GM19438 (cell line): ENCODE measurements at regions not wholly inside any gene's neighbourhood (a gene's known extent, or its start where the extent isn't known, plus 50 kb on each side); places are given as distances from the start of the nearest gene placed in this dataset.
"Not testable (repeated sequence)": the region's sequence is repeated elsewhere in the genome, so short reads cannot be mapped to it uniquely, and the experiment has no call there.

Experiments used
- ATAC-seq: cut with Tn5 transposase; IDR thresholded peaks from one replicate; pipeline ENCODE4 v1.9.1; 2021; ENCODE audit warnings: low read depth; ENCODE audit not compliant: unreplicated experiment

GRCh38 chr1:233722212-233722979 is 108.5 kb downstream of the KCNK1 start:
- ATAC-seq = no peak

- ATAC-seq = no peak
Observed at GRCh38 chr1:233723387-233723786, 109.5 kb downstream of the KCNK1 start.

- not testable (repeated sequence) for ATAC-seq
Observed at GRCh38 chr1:233724131-233724631, 110.3 kb downstream of the KCNK1 start.

- ATAC-seq = no peak
Observed at GRCh38 chr1:233725423-233725822, 111.5 kb downstream of the KCNK1 start.

- no peak for ATAC-seq
Observed at GRCh38 chr1:233728721-233729120, 114.8 kb downstream of the KCNK1 start.

GRCh38 chr1:233730380-233730779 is 116.5 kb downstream of the KCNK1 start:
- no peak for ATAC-seq

- no peak for ATAC-seq
Observed at GRCh38 chr1:233730809-233731208, 116.9 kb downstream of the KCNK1 start.

GRCh38 chr1:233732206-233732605 is 118.3 kb downstream of the KCNK1 start:
- no peak for ATAC-seq

- ATAC-seq = no peak
Observed at GRCh38 chr1:233734456-233734855, 120.5 kb downstream of the KCNK1 start.

GRCh38 chr1:233735331-233735730 is 121.4 kb downstream of the KCNK1 start:
- ATAC-seq = no peak

- no peak for ATAC-seq
Observed at GRCh38 chr1:233735847-233736246, 121.9 kb downstream of the KCNK1 start.

GRCh38 chr1:233737341-233737740 is 123.4 kb downstream of the KCNK1 start:
- no peak for ATAC-seq

GRCh38 chr1:233738396-233738795 is 124.5 kb downstream of the KCNK1 start:
- no peak for ATAC-seq

GRCh38 chr1:233738850-233739249 is 124.9 kb downstream of the KCNK1 start:
- no peak for ATAC-seq

- ATAC-seq = no peak
Observed at GRCh38 chr1:233744779-233745513, 131.0 kb downstream of the KCNK1 start.

- no peak for ATAC-seq
Observed at GRCh38 chr1:233750139-233750538, 136.2 kb downstream of the KCNK1 start.

- ATAC-seq = no peak
Observed at GRCh38 chr1:233759665-233760064, 144.8 kb upstream of the SLC35F3 start.

- not testable (repeated sequence) for ATAC-seq
Observed at GRCh38 chr1:233764304-233764703, 140.2 kb upstream of the SLC35F3 start.

- ATAC-seq = no peak
Observed at GRCh38 chr1:233777566-233777965, 126.9 kb upstream of the SLC35F3 start.

GRCh38 chr1:233780049-233780448 is 124.4 kb upstream of the SLC35F3 start:
- ATAC-seq = no peak

GRCh38 chr1:233782937-233783586 is 121.4 kb upstream of the SLC35F3 start:
- no peak for ATAC-seq
